ENCODE measurements at regions not wholly inside any gene's neighbourhood (a gene's known extent, or its start where the extent isn't known, plus 50 kb on each side); places are given as distances from the start of the nearest gene placed in this dataset.

- Histone ChIP-seq H3K27me3 (ENCODE audit: control insufficient read depth, insufficient read depth, low read length) (peaks cover 54% of the 10 kb centered on the region), H3K9me3 (ENCODE audit: control insufficient read depth, insufficient read depth, low read length) (no peaks in the 10 kb centered on the region), H3K27ac (ENCODE audit: low read depth, low read length) (no peak overlapping the region), H3K4me3 (ENCODE audit: low read depth, low read length) (no peak overlapping the region)
- CTCF ChIA-PET: no interaction called here
- no peak for TF ChIP-seq CTCF (IDR thresholded peaks at IDR 0.05; ENCODE audit: low read depth, low read length)
- no peak for DNase-seq (ENCODE audit: low read depth, low spot score)
- POLR2A ChIA-PET: no interaction called here
Measured at GRCh38 chr6:3624250-3625136, 127.0 kb downstream of the PXDC1 start.

DNA sequence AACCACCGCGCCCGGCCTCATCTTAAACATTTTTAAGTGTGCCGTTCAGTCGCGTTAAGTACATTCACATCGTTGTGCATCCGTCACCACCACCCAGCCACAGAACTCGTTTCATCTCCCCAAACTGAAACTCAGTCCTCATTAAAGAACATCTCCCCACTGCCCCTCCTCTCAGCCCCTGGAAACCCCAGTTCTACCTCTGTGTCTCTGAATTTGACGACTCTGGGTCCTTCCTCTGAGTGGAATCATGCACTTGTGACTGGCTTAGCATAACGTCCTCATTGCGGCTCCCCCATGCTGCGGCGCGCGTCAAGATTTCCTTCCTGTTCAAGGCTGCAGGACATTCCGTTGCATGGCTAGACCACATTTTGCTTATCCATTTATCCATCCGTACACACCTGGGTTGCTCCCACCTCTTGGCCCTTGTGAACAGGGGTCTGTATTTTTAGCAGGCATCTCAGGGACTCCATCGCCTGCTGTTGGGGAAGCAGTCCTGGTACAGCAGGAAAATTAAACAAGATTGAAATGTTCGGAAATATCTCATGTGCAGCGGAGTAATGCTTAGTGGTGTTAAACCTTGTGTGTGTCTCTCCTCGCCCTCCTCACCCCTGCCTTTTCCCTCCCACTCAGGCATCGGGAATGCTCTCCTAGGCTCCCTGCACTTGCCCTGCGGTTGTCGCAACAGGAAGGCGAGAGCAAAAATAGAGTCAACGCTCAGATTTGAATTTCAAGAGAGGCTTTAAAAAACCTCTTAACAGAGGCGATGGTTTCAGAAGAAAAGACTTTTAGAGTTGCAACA lies 127.9 kb downstream of the PXDC1 start:
- Histone ChIP-seq H3K9me3 (ENCODE audit: control insufficient read depth, insufficient read depth, low read length) (no peaks in the 10 kb centered on the region), H3K27me3 (ENCODE audit: control insufficient read depth, insufficient read depth, low read length) (peaks cover 59% of the 10 kb centered on the region), H3K27ac (ENCODE audit: low read depth, low read length) (no peak overlapping the region), H3K4me3 (ENCODE audit: low read depth, low read length) (no peak overlapping the region)
- ChIA-PET POLR2A (no interaction called here), CTCF (no interaction called here)
- DNase-seq (ENCODE audit: low read depth, low spot score): no peak
- no peak for TF ChIP-seq CTCF (IDR thresholded peaks at IDR 0.05; ENCODE audit: low read depth, low read length)

GRCh38 chr6:3621411-3621810 lies 130.1 kb downstream of the PXDC1 start:
- no peak overlapping the region for H3K27ac ChIP-seq (ENCODE audit: low read depth, low read length)
- POLR2A ChIA-PET: no interaction called here
- peaks cover 42% of the 10 kb centered on the region for H3K27me3 ChIP-seq (ENCODE audit: control insufficient read depth, insufficient read depth, low read length)
- TF ChIP-seq CTCF (IDR thresholded peaks at IDR 0.05; ENCODE audit: low read depth, low read length): no peak
- CTCF ChIA-PET: no interaction called here
- H3K4me3 ChIP-seq (ENCODE audit: low read depth, low read length): no peak overlapping the region
- H3K9me3 ChIP-seq (ENCODE audit: control insufficient read depth, insufficient read depth, low read length): no peaks in the 10 kb centered on the region; the same call in 1 of the 2 replicates
- no peak for DNase-seq (ENCODE audit: low read depth, low spot score)

DNA sequence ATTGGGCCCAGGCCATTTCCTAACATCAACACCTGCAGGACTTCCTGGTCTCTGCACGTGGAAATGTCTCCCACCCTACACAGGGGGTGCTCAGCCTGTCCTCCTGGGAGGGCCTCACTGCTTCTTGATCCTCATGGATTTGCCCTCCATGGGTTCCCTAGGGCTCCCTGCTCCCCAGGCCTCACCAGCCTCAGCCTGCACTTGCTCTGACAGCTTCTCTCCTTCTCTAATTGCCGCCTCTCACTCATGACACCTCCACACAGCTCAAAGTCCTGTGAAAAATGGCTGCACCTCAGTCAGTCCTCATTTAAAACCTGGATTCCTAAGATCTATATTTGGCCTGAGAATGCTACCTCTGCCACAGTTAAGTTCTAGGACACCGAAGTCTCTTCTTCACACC lies 130.6 kb downstream of the PXDC1 start:
- H3K27me3 ChIP-seq (ENCODE audit: control insufficient read depth, insufficient read depth, low read length): peaks cover 39% of the 10 kb centered on the region
- TF ChIP-seq CTCF (IDR thresholded peaks at IDR 0.05; ENCODE audit: low read depth, low read length): no peak
- DNase-seq (ENCODE audit: low read depth, low spot score): no peak
- H3K27ac ChIP-seq (ENCODE audit: low read depth, low read length): no peak overlapping the region
- ChIA-PET CTCF (no interaction called here), POLR2A (no interaction called here)
- H3K4me3 ChIP-seq (ENCODE audit: low read depth, low read length): no peak overlapping the region
- H3K9me3 ChIP-seq (ENCODE audit: control insufficient read depth, insufficient read depth, low read length): no peaks in the 10 kb centered on the region; the same call in 1 of the 2 replicates

DNA sequence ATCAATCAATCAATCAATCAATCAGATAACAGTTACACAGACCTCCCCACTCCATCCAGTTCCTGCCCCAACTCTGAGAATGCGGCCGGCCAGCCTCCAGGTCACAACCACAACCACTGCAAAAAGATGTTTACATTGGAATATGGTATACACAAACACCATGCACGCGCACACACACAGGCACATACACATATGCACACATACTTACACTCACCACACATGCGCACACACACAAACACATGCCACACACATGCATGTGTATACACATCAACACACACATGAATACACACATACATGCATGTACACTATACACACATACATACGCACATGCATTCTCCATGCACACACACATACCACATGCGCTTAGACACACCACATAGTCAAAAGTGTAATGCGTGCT lies 131.1 kb downstream of the PXDC1 start:
- no peak overlapping the region for H3K4me3 ChIP-seq (ENCODE audit: low read depth, low read length)
- H3K27ac ChIP-seq (ENCODE audit: low read depth, low read length): no peak overlapping the region
- CTCF ChIA-PET: no interaction called here
- H3K9me3 ChIP-seq (ENCODE audit: control insufficient read depth, insufficient read depth, low read length): no peaks in the 10 kb centered on the region; the same call in 1 of the 2 replicates
- no peak for DNase-seq (ENCODE audit: low read depth, low spot score)
- peaks cover 35% of the 10 kb centered on the region for H3K27me3 ChIP-seq (ENCODE audit: control insufficient read depth, insufficient read depth, low read length)
- POLR2A ChIA-PET: no interaction called here
- no peak for TF ChIP-seq CTCF (IDR thresholded peaks at IDR 0.05; ENCODE audit: low read depth, low read length)

Measured in AG04450 (cell line).